ENCODE measurements at regions not wholly inside any gene's neighbourhood (a gene's known extent, or its start where the extent isn't known, plus 50 kb on each side); places are given as distances from the start of the nearest gene placed in this dataset.

DNA sequence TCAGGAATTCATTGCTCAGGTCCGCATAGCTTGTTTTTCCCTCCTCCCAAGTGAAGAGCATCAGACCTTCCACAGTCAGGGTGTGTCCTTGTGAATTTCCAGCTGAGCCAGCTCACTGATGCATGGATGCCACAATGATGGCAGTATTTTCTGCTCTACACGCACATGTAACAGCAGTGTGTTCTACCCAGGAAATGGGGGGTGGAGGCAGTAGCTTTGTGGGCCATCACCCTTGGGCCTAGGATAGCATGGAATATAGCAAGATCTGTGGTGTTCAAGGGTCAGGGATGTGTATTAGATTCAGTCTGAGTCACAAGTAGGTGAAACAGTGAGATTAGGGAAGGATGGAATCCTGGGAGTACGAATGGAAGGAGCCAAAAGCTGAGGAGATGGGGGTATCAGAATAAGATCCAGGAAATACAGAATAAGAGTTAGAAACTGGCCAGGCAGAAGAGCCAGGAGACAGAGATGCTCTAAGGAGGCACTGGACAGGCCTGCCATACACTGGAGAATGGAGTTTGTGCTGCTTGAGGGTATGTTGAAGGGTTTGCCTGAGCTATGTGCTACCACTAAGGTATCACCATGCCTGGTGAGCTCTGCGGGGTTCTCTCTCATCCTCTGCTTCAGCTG is 90.6 kb upstream of the CNIH3 start:
- TF ChIP-seq, protein P1, sequence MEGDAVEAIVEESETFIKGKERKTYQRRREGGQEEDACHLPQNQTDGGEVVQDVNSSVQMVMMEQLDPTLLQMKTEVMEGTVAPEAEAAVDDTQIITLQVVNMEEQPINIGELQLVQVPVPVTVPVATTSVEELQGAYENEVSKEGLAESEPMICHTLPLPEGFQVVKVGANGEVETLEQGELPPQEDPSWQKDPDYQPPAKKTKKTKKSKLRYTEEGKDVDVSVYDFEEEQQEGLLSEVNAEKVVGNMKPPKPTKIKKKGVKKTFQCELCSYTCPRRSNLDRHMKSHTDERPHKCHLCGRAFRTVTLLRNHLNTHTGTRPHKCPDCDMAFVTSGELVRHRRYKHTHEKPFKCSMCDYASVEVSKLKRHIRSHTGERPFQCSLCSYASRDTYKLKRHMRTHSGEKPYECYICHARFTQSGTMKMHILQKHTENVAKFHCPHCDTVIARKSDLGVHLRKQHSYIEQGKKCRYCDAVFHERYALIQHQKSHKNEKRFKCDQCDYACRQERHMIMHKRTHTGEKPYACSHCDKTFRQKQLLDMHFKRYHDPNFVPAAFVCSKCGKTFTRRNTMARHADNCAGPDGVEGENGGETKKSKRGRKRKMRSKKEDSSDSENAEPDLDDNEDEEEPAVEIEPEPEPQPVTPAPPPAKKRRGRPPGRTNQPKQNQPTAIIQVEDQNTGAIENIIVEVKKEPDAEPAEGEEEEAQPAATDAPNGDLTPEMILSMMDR (IDR thresholded peaks at IDR 0.05; ENCODE audit: poor library complexity), result no peak
- no peak for TF ChIP-seq EZH2 (IDR thresholded peaks at IDR 0.05; ENCODE audit: borderline replicate concordance)

Measured in hepatocyte (in vitro differentiated cells).